ENCODE measurements at regions not wholly inside any gene's neighbourhood (a gene's known extent, or its start where the extent isn't known, plus 50 kb on each side); places are given as distances from the start of the nearest gene placed in this dataset.
"Not testable (repeated sequence)": the region's sequence is repeated elsewhere in the genome, so short reads cannot be mapped to it uniquely, and the experiment has no call there.

- not testable (repeated sequence) for H3K18ac ChIP-seq (ENCODE audit: low read depth in 1 of 2, low read length in 2 of 2); H3K36me3 ChIP-seq (ENCODE audit: control insufficient read depth in 1 of 2, insufficient read depth in 2 of 2, low read depth in 1 of 2, low read length in 2 of 2); H3K9ac ChIP-seq (ENCODE audit: low read length); H2BK15ac ChIP-seq (ENCODE audit: low read depth, poor library complexity, severe bottlenecking); H2AK5ac ChIP-seq (ENCODE audit: low read length, severe bottlenecking); H3K14ac ChIP-seq (ENCODE audit: low read length in 2 of 2); H3K4me1 ChIP-seq (ENCODE audit: control insufficient read depth, insufficient read depth, low read depth, low read length); H3K27me3 ChIP-seq (ENCODE audit: control insufficient read depth in 1 of 2, insufficient read depth in 1 of 2, low read length in 2 of 2); H4K91ac ChIP-seq (ENCODE audit: low read length); H2BK12ac ChIP-seq (ENCODE audit: low read length in 2 of 2); H3K4me2 ChIP-seq (ENCODE audit: low read length, poor library complexity, severe bottlenecking); H3K27ac ChIP-seq (ENCODE audit: low read length, poor library complexity, severe bottlenecking); H4K8ac ChIP-seq (ENCODE audit: low read length); DNase-seq; H2BK120ac ChIP-seq (ENCODE audit: low read depth, low read length); H3K23ac ChIP-seq (ENCODE audit: low read length in 2 of 2); H3K79me1 ChIP-seq (replicated peaks; ENCODE audit: low read length, poor library complexity, severe bottlenecking); H3K4ac ChIP-seq (ENCODE audit: low read depth in 1 of 2, low read length in 2 of 2); H2AFZ ChIP-seq (ENCODE audit: low read depth, low read length); H3K9me3 ChIP-seq (ENCODE audit: control insufficient read depth, low read length); H2BK5ac ChIP-seq (ENCODE audit: low read depth, low read length, poor library complexity, severe bottlenecking); H3K4me3 ChIP-seq (ENCODE audit: insufficient read depth in 1 of 2, low read depth in 1 of 2, low read length in 2 of 2)
- 95% methylated on average over 26 of the region's 28 CpGs for WGBS
Measured at GRCh38 chr2:132220589-132220988, 58.8 kb upstream of the ANKRD30BL start.

GRCh38 chr2:132221886-132222285, 60.1 kb upstream of the ANKRD30BL start:
- not testable (repeated sequence) for H3K4me3 ChIP-seq (ENCODE audit: insufficient read depth in 1 of 2, low read depth in 1 of 2, low read length in 2 of 2); H2BK120ac ChIP-seq (ENCODE audit: low read depth, low read length); H3K4me2 ChIP-seq (ENCODE audit: low read length, poor library complexity, severe bottlenecking); H3K27me3 ChIP-seq (ENCODE audit: control insufficient read depth in 1 of 2, insufficient read depth in 1 of 2, low read length in 2 of 2); H3K9me3 ChIP-seq (ENCODE audit: control insufficient read depth, low read length); H2AFZ ChIP-seq (ENCODE audit: low read depth, low read length); H2BK12ac ChIP-seq (ENCODE audit: low read length in 2 of 2); H3K79me1 ChIP-seq (replicated peaks; ENCODE audit: low read length, poor library complexity, severe bottlenecking); H2BK5ac ChIP-seq (ENCODE audit: low read depth, low read length, poor library complexity, severe bottlenecking); H2AK5ac ChIP-seq (ENCODE audit: low read length, severe bottlenecking); DNase-seq; H3K4me1 ChIP-seq (ENCODE audit: control insufficient read depth, insufficient read depth, low read depth, low read length); H3K18ac ChIP-seq (ENCODE audit: low read depth in 1 of 2, low read length in 2 of 2); H3K9ac ChIP-seq (ENCODE audit: low read length); H3K14ac ChIP-seq (ENCODE audit: low read length in 2 of 2); H3K4ac ChIP-seq (ENCODE audit: low read depth in 1 of 2, low read length in 2 of 2); H3K23ac ChIP-seq (ENCODE audit: low read length in 2 of 2); H2BK15ac ChIP-seq (ENCODE audit: low read depth, poor library complexity, severe bottlenecking); H3K36me3 ChIP-seq (ENCODE audit: control insufficient read depth in 1 of 2, insufficient read depth in 2 of 2, low read depth in 1 of 2, low read length in 2 of 2); H3K27ac ChIP-seq (ENCODE audit: low read length, poor library complexity, severe bottlenecking); H4K91ac ChIP-seq (ENCODE audit: low read length); H4K8ac ChIP-seq (ENCODE audit: low read length)
- WGBS, result 97% methylated on average over 8 of the region's 30 CpGs

- no peak overlapping the region for H2AFZ ChIP-seq (ENCODE audit: low read depth, low read length)
- no peak overlapping the region for H4K8ac ChIP-seq (ENCODE audit: low read length)
- H2BK5ac ChIP-seq (ENCODE audit: low read depth, low read length, poor library complexity, severe bottlenecking), result no peak overlapping the region
- H2BK120ac ChIP-seq (ENCODE audit: low read depth, low read length), result no peak overlapping the region
- no peak overlapping the region for H2BK15ac ChIP-seq (ENCODE audit: low read depth, poor library complexity, severe bottlenecking)
- H3K4me1 ChIP-seq (ENCODE audit: control insufficient read depth, insufficient read depth, low read depth, low read length), result no peaks in the 10 kb centered on the region
- no peak overlapping the region for H2AK5ac ChIP-seq (ENCODE audit: low read length, severe bottlenecking)
- H3K18ac ChIP-seq (ENCODE audit: low read depth in 1 of 2, low read length in 2 of 2), result no peak overlapping the region
- H4K91ac ChIP-seq (ENCODE audit: low read length), result no peak overlapping the region
- no peak for DNase-seq
- H3K4ac ChIP-seq (ENCODE audit: low read depth in 1 of 2, low read length in 2 of 2), result no peak overlapping the region
- H3K27me3 ChIP-seq (ENCODE audit: control insufficient read depth in 1 of 2, insufficient read depth in 1 of 2, low read length in 2 of 2), result peaks cover 0 to 7% of the 10 kb centered on the region in 2 experiments
- no peak overlapping the region for H3K4me3 ChIP-seq (ENCODE audit: insufficient read depth in 1 of 2, low read depth in 1 of 2, low read length in 2 of 2)
- H3K36me3 ChIP-seq (ENCODE audit: control insufficient read depth in 1 of 2, insufficient read depth in 2 of 2, low read depth in 1 of 2, low read length in 2 of 2), result no peaks in the 10 kb centered on the region
- H3K9me3 ChIP-seq (ENCODE audit: control insufficient read depth, low read length), result no peaks in the 10 kb centered on the region
- H3K27ac ChIP-seq (ENCODE audit: low read length, poor library complexity, severe bottlenecking), result no peak overlapping the region
- H3K14ac ChIP-seq (ENCODE audit: low read length in 2 of 2), result no peak overlapping the region
- H3K79me1 ChIP-seq (replicated peaks; ENCODE audit: low read length, poor library complexity, severe bottlenecking), result no peaks in the 10 kb centered on the region
- H2BK12ac ChIP-seq (ENCODE audit: low read length in 2 of 2), result no peak overlapping the region
- H3K4me2 ChIP-seq (ENCODE audit: low read length, poor library complexity, severe bottlenecking), result no peak overlapping the region
- WGBS, result 86% methylated on average over 19 of the region's 38 CpGs
- no peak overlapping the region for H3K23ac ChIP-seq (ENCODE audit: low read length in 2 of 2)
- no peak overlapping the region for H3K9ac ChIP-seq (ENCODE audit: low read length)
Measured at GRCh38 chr2:132252191-132252893, 90.6 kb upstream of the ANKRD30BL start.

GRCh38 chr2:132252894-132253264, 91.1 kb upstream of the ANKRD30BL start:
- no peak for DNase-seq

More at GRCh38 chr2:132252894-132253264, 91.1 kb upstream of the ANKRD30BL start:
- H3K27me3 ChIP-seq (ENCODE audit: control insufficient read depth in 1 of 2, insufficient read depth in 1 of 2, low read length in 2 of 2), result peaks cover 0 to 9% of the 10 kb centered on the region in 2 experiments
- no peak overlapping the region for H2BK15ac ChIP-seq (ENCODE audit: low read depth, poor library complexity, severe bottlenecking)
- H3K4me3 ChIP-seq (ENCODE audit: insufficient read depth in 1 of 2, low read depth in 1 of 2, low read length in 2 of 2), result no peak overlapping the region
- no peak overlapping the region for H2BK5ac ChIP-seq (ENCODE audit: low read depth, low read length, poor library complexity, severe bottlenecking)
- H3K9me3 ChIP-seq (ENCODE audit: control insufficient read depth, low read length), result no peaks in the 10 kb centered on the region
- no peak overlapping the region for H3K4me2 ChIP-seq (ENCODE audit: low read length, poor library complexity, severe bottlenecking)
- H2AK5ac ChIP-seq (ENCODE audit: low read length, severe bottlenecking), result no peak overlapping the region
- H3K27ac ChIP-seq (ENCODE audit: low read length, poor library complexity, severe bottlenecking), result no peak overlapping the region
- H2BK12ac ChIP-seq (ENCODE audit: low read length in 2 of 2), result no peak overlapping the region
- 92% methylated on average over 17 of the region's 17 CpGs for WGBS
- H3K36me3 ChIP-seq (ENCODE audit: control insufficient read depth in 1 of 2, insufficient read depth in 2 of 2, low read depth in 1 of 2, low read length in 2 of 2), result no peaks in the 10 kb centered on the region
- H2BK120ac ChIP-seq (ENCODE audit: low read depth, low read length), result no peak overlapping the region
- H3K9ac ChIP-seq (ENCODE audit: low read length), result no peak overlapping the region
- no peak overlapping the region for H3K23ac ChIP-seq (ENCODE audit: low read length in 2 of 2)
- H4K91ac ChIP-seq (ENCODE audit: low read length), result no peak overlapping the region
- no peak overlapping the region for H2AFZ ChIP-seq (ENCODE audit: low read depth, low read length)
- no peaks in the 10 kb centered on the region for H3K79me1 ChIP-seq (replicated peaks; ENCODE audit: low read length, poor library complexity, severe bottlenecking)
- H3K4ac ChIP-seq (ENCODE audit: low read depth in 1 of 2, low read length in 2 of 2), result no peak overlapping the region
- no peaks in the 10 kb centered on the region for H3K4me1 ChIP-seq (ENCODE audit: control insufficient read depth, insufficient read depth, low read depth, low read length)
- no peak overlapping the region for H4K8ac ChIP-seq (ENCODE audit: low read length)
- no peak overlapping the region for H3K18ac ChIP-seq (ENCODE audit: low read depth in 1 of 2, low read length in 2 of 2)
- H3K14ac ChIP-seq (ENCODE audit: low read length in 2 of 2), result no peak overlapping the region
